Astrocyte (in vitro differentiated cells and primary cell): ENCODE measurements at regions not wholly inside any gene's neighbourhood (a gene's known extent, or its start where the extent isn't known, plus 50 kb on each side); places are given as distances from the start of the nearest gene placed in this dataset.

Experiments used
- EZH2 ChIP-seq: IDR thresholded peaks from 2 replicates; pipeline ENCODE4 v1.6.1; 2012; ENCODE audit warnings: mild to moderate bottlenecking, low read length, inconsistent platforms; ENCODE audit not compliant: insufficient read depth
- TF ChIP-seq, protein P1 (sequence below): IDR thresholded peaks from 2 replicates; pipeline ENCODE4 v1.5.1; 2011; ENCODE audit warnings: low read depth, mild to moderate bottlenecking, inconsistent platforms, low read length, moderate library complexity; ENCODE audit not compliant: insufficient read depth

DNA sequence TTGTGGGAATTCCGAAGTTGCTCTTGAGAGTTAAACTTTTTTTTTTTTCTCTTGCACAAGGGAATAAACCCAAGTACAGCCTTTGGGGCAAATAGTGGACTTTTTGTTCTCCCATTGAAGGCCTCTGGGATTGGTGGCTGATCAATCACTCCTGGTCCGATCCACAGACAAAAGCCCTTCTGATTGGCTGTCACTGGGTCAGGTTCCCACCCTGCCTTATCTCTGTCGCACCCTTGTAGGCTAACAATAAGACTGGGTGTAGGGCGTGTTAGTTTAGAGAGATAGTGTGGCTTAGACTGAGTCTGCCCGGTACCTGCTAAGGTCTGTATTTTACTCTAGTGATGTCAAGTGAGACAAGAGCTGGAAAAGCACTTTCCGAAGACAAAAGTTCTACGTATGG, 380.8 kb downstream of the NDFIP2 start:
- TF ChIP-seq, protein P1, sequence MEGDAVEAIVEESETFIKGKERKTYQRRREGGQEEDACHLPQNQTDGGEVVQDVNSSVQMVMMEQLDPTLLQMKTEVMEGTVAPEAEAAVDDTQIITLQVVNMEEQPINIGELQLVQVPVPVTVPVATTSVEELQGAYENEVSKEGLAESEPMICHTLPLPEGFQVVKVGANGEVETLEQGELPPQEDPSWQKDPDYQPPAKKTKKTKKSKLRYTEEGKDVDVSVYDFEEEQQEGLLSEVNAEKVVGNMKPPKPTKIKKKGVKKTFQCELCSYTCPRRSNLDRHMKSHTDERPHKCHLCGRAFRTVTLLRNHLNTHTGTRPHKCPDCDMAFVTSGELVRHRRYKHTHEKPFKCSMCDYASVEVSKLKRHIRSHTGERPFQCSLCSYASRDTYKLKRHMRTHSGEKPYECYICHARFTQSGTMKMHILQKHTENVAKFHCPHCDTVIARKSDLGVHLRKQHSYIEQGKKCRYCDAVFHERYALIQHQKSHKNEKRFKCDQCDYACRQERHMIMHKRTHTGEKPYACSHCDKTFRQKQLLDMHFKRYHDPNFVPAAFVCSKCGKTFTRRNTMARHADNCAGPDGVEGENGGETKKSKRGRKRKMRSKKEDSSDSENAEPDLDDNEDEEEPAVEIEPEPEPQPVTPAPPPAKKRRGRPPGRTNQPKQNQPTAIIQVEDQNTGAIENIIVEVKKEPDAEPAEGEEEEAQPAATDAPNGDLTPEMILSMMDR = no peak
- TF ChIP-seq EZH2 = no peak
